Gastroesophageal sphincter (tissue), 4 donors: ENCODE measurements at regions not wholly inside any gene's neighbourhood (a gene's known extent, or its start where the extent isn't known, plus 50 kb on each side); places are given as distances from the start of the nearest gene placed in this dataset.

Experiments
- ATAC-seq: fragments of 150-250 bp; one replicate; pipeline ENCODE4 v1.9.1; 2016; ENCODE audit warnings: mild to moderate bottlenecking, moderate library complexity
- H3K27ac ChIP-seq, 4 donors: fragments of 200-600 bp; sonication (generic) in 3 of 4; 1 replicate in 3 of 4; 2 replicates in 1 of 4; pipeline ENCODE4 v1.5.1; 2016 to 2019
- H3K27me3 ChIP-seq: fragments of 200-600 bp; sonication (generic); one replicate; pipeline ENCODE4 v1.5.1; 2019
- H3K36me3 ChIP-seq, 2 donors: fragments of 200-600 bp; sonication (generic); one replicate each; pipeline ENCODE4 v1.5.1; 2019; ENCODE audit warnings: control low read depth in 1 of 2
- H3K4me1 ChIP-seq, 3 donors: fragments of 200-600 bp; sonication (generic); 1 replicate in 2 of 3; 2 replicates in 1 of 3; pipeline ENCODE4 v1.5.1; 2016 to 2019; ENCODE audit warnings: control low read depth in 2 of 3
- H3K4me3 ChIP-seq, 2 donors: fragments of 200-600 bp; sonication (generic); one replicate each; pipeline ENCODE4 v1.5.1; 2019; ENCODE audit warnings: mild to moderate bottlenecking in 1 of 2, moderate library complexity in 1 of 2
- H3K9me3 ChIP-seq, 3 donors: fragments of 200-600 bp; sonication (generic); one replicate each; pipeline ENCODE4 v1.5.1; 2017 to 2019; ENCODE audit warnings: control low read depth in 2 of 3
- EP300 ChIP-seq: sonication (generic); formaldehyde crosslinking; IDR thresholded peaks from one replicate; pipeline ENCODE4 v1.6.1; 2017; ENCODE audit warnings: antibody characterized with exemption, mild to moderate bottlenecking
- POLR2A ChIP-seq, 2 donors: fragments of 450-650 bp; IDR thresholded peaks; one replicate each; pipeline ENCODE4 v1.6.1; 2017; ENCODE audit warnings: antibody characterized with exemption in 2 of 2, mild to moderate bottlenecking in 2 of 2, moderate library complexity in 1 of 2
- POLR2AphosphoS5 ChIP-seq: sonication (generic); formaldehyde crosslinking; IDR thresholded peaks from one replicate; pipeline ENCODE4 v1.6.1; 2017; ENCODE audit warnings: antibody characterized with exemption
- WGBS, 2 donors: methylation state at CpG; one replicate each; pipeline ENCODE4 v1.1.5; 2018; ENCODE audit warnings: low coverage in 1 of 2; 5-methylcytosine and 5-hydroxymethylcytosine counted together
- TF ChIP-seq, protein P1 (sequence below), 4 experiments: fragments of 200-600 bp in 2 of 4; fragments of 450-650 bp in 2 of 4; sonication (generic) in 1 of 4; IDR thresholded peaks; one replicate each; pipeline ENCODE4 v1.5.1; 2017 to 2019; ENCODE audit warnings: antibody characterized with exemption in 4 of 4, mild to moderate bottlenecking in 2 of 4, moderate library complexity in 2 of 4

DNA sequence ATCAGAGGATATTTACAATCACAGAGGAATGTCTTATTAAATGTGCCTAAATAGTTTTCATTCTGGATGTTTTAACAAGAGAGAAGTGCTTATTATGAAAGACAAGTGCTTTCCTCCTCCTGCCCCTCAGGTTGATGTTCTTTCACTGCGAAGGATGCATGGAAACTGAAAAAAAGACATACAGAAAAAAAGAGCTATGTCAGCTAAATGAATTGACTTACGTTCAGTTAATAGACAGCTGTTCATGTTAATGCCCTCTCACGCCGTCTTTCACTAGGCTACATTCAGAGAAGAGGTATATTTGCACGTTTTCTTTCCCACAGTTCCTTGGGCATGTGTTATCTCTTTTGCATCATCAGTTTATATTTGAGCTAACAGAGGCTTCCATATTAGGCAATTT is 821.8 kb upstream of the PCDH9 start:
- no peaks in the 10 kb centered on the region for H3K36me3 ChIP-seq
- no peak overlapping the region for H3K27ac ChIP-seq
- no peak overlapping the region for H3K4me3 ChIP-seq
- TF ChIP-seq POLR2A (IDR thresholded peaks at IDR 0.05), result no peak
- TF ChIP-seq, protein P1, sequence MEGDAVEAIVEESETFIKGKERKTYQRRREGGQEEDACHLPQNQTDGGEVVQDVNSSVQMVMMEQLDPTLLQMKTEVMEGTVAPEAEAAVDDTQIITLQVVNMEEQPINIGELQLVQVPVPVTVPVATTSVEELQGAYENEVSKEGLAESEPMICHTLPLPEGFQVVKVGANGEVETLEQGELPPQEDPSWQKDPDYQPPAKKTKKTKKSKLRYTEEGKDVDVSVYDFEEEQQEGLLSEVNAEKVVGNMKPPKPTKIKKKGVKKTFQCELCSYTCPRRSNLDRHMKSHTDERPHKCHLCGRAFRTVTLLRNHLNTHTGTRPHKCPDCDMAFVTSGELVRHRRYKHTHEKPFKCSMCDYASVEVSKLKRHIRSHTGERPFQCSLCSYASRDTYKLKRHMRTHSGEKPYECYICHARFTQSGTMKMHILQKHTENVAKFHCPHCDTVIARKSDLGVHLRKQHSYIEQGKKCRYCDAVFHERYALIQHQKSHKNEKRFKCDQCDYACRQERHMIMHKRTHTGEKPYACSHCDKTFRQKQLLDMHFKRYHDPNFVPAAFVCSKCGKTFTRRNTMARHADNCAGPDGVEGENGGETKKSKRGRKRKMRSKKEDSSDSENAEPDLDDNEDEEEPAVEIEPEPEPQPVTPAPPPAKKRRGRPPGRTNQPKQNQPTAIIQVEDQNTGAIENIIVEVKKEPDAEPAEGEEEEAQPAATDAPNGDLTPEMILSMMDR (IDR thresholded peaks at IDR 0.05), result no peak
- no peak for TF ChIP-seq POLR2AphosphoS5
- TF ChIP-seq EP300, result no peak
- H3K9me3 ChIP-seq, result no peaks in the 10 kb centered on the region
- ATAC-seq, result no peak
- no peaks in the 10 kb centered on the region for H3K4me1 ChIP-seq
- H3K27me3 ChIP-seq, result no peaks in the 10 kb centered on the region
- WGBS, 2 donors, result 84 to 87% methylated on average over 5 of the region's 5 CpGs

DNA sequence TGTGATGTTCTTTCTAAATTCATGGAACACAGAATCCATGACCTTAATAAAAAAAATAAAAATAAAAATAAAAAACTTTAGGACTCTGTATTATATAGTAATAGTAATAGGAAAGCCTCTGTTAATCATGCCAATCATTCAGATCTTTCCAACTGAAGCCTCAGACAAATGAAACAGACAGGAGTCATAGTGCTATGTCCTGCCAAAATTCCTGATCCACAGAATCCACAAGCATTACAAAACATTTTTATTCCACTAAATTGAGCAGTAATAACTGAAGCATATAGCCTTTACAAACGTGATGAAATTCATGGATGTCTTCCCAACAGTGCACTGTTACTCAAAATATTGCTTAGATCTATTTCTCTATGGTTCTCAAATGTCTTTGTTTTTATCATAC is 820.6 kb upstream of the PCDH9 start:
- WGBS, 2 donors, result 18 to 76% methylated on average over 1 of the region's 1 CpG
- Histone ChIP-seq H3K4me1 (no peaks in the 10 kb centered on the region), H3K27ac (no peak overlapping the region), H3K4me3 (no peak overlapping the region), H3K36me3 (no peaks in the 10 kb centered on the region), H3K9me3 (no peaks in the 10 kb centered on the region), H3K27me3 (no peaks in the 10 kb centered on the region)
- ATAC-seq, result no peak
- TF ChIP-seq, protein P1 (IDR thresholded peaks at IDR 0.05), result no peak
- no peak for TF ChIP-seq POLR2AphosphoS5
- no peak for TF ChIP-seq POLR2A (IDR thresholded peaks at IDR 0.05)
- no peak for TF ChIP-seq EP300

DNA sequence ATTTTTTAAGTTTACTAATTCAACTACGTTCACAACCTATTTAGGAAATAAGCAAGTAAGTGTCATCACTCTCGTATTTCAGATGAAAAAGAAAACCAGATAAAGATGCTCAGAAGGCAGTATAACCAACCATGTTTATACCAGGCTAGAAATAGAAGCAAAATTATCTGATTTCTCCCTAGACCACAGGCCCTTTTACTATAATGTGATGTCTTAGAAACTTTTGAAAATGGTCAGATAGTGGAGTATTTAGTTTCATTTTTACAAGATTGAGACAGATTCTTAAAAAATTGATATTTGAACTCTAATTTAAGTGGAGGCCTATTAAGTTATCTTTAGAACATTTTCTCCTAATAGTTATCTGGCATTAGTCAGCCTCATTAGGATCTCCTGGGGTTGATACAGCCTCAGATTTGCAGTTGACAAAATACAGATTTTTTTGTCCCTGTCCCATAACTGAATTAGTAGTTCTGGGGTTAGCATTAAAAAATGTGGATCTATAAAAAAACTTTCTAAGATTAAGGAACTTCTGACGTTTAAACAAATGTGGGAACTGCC is 818.7 kb upstream of the PCDH9 start:
- H3K27me3 ChIP-seq, result no peaks in the 10 kb centered on the region
- no peak overlapping the region for H3K27ac ChIP-seq
- TF ChIP-seq POLR2A (IDR thresholded peaks at IDR 0.05) (no peak), POLR2AphosphoS5 (no peak), EP300 (no peak)
- TF ChIP-seq, protein P1 (IDR thresholded peaks at IDR 0.05), result no peak
- H3K4me3 ChIP-seq, result no peak overlapping the region
- H3K36me3 ChIP-seq, result no peaks in the 10 kb centered on the region
- H3K4me1 ChIP-seq, result no peaks in the 10 kb centered on the region
- H3K9me3 ChIP-seq, result no peaks in the 10 kb centered on the region
- ATAC-seq, result no peak
- WGBS, 2 donors, result 62 to 83% methylated on average over 2 to 3 of the region's 3 CpGs

DNA sequence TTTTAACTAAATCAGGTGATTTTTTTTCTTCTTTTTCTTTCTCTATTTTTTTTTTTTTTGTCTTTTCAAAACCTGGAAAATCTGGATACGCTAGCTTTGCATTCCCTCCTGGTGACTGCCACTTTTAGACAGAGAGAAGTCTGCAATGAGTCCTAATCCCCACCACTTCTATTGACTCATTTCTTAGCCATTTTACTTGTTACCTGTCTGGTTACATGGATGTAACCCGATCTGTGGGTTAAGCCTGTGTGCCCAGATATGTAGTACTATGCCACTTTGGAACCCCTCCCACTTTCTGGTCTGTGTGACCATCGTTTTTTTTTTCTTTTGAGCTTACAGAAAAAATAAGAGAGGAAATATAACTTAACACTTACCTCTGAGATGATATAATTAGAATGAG is 817.8 kb upstream of the PCDH9 start:
- 65% methylated on average over 3 of the region's 3 CpGs; no CpG with 5 or more reads in 1 of the 2 donors for WGBS, 2 donors
- Histone ChIP-seq H3K9me3 (no peaks in the 10 kb centered on the region), H3K27me3 (no peaks in the 10 kb centered on the region), H3K4me3 (no peak overlapping the region), H3K4me1 (no peaks in the 10 kb centered on the region), H3K36me3 (no peaks in the 10 kb centered on the region), H3K27ac (no peak overlapping the region)
- ATAC-seq, result no peak
- no peak for TF ChIP-seq POLR2AphosphoS5
- TF ChIP-seq EP300, result no peak
- TF ChIP-seq, protein P1 (IDR thresholded peaks at IDR 0.05), result no peak
- no peak for TF ChIP-seq POLR2A (IDR thresholded peaks at IDR 0.05)

DNA sequence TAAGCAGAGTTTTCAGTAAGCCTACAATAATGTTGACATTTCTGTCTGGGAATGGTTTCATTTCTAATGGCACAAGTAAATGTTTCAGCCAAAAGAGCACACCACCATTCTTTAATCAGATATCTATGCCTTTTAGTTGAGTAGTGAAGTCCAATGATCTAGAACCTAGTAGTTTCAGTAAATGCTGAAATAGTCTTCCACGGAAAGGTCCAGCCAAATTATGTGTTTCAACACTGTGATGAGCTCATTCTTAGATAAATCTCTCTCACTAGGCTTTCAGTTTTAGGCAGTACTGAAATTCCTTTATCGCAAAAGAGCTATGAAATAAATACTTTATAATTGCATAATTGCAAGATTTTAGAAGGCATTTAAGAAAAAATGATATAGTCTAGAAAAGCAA is 816.8 kb upstream of the PCDH9 start:
- Histone ChIP-seq H3K27me3 (no peaks in the 10 kb centered on the region), H3K4me1 (no peaks in the 10 kb centered on the region), H3K36me3 (no peaks in the 10 kb centered on the region), H3K4me3 (no peak overlapping the region), H3K27ac (no peak overlapping the region), H3K9me3 (no peaks in the 10 kb centered on the region)
- ATAC-seq, result no peak
- 54 to 85% methylated on average over 2 of the region's 2 CpGs for WGBS, 2 donors
- no peak for TF ChIP-seq POLR2AphosphoS5
- TF ChIP-seq EP300, result no peak
- TF ChIP-seq, protein P1 (IDR thresholded peaks at IDR 0.05), result no peak
- no peak for TF ChIP-seq POLR2A (IDR thresholded peaks at IDR 0.05)
